ENCODE measurements at regions not wholly inside any gene's neighbourhood (a gene's known extent, or its start where the extent isn't known, plus 50 kb on each side); places are given as distances from the start of the nearest gene placed in this dataset.

GRCh38 chr6:95958686-95959085 is 57.1 kb upstream of the FUT9 start:
- TF ChIP-seq TEAD1 (CRISPR knock-in tag; IDR thresholded peaks at IDR 0.05) (no peak), ZBTB26 (CRISPR knock-in tag; IDR thresholded peaks at IDR 0.05) (no peak), BRD9 (IDR thresholded peaks at IDR 0.05; ENCODE audit: low read depth, partially characterized antibody) (no peak), COPS2 (conservative IDR thresholded peaks at IDR 0.05) (no peak), DIDO1 (tag; IDR thresholded peaks at IDR 0.05; ENCODE audit: low read depth) (no peak), HNRNPL (IDR thresholded peaks at IDR 0.05; ENCODE audit: low read depth, low read length) (no peak), HIVEP1 (CRISPR knock-in tag; IDR thresholded peaks at IDR 0.05) (no peak), TFAP4 (CRISPR knock-in tag; IDR thresholded peaks at IDR 0.05; ENCODE audit: borderline replicate concordance) (no peak), YBX1 (IDR thresholded peaks at IDR 0.05) (no peak), C11orf30 (IDR thresholded peaks at IDR 0.05; ENCODE audit: low read depth) (no peak), ZNF146 (CRISPR knock-in tag; IDR thresholded peaks at IDR 0.05; ENCODE audit: unreplicated experiment) (no peak), CREB1 (IDR thresholded peaks at IDR 0.05) (no peak), CREB1 (CRISPR knock-in tag; IDR thresholded peaks at IDR 0.05) (no peak), BCOR (IDR thresholded peaks at IDR 0.05) (no peak)
- 0% methylated on average over 1 of the region's 1 CpG for WGBS (ENCODE audit: insufficient coverage, low coverage, missing lambda C conversion rate)
- FAIRE-seq = no peak
- ChIA-PET POLR2A (no interaction called here), CTCF (ENCODE audit: low intra/inter-chr PET ratio) (no interaction called here)
- in situ Hi-C loops (cut with MboI) = no loop called here
- Histone ChIP-seq H3K4me2 (ENCODE audit: insufficient read depth, low read length) (no peak overlapping the region), H3K36me3 (ENCODE audit: control insufficient read depth, insufficient read depth, low read length) (no peaks in the 10 kb centered on the region), H2AFZ (ENCODE audit: low read depth, low read length) (no peak overlapping the region), H3K27ac (ENCODE audit: extremely low read depth, low read depth, low read length) (no peak overlapping the region), H3K9me1 (ENCODE audit: control insufficient read depth, insufficient read depth, low read length) (no peaks in the 10 kb centered on the region), H3K4me3 (no peak overlapping the region), H3K27me3 (ENCODE audit: control insufficient read depth in 2 of 2, insufficient read depth in 2 of 2, low read length in 2 of 2) (no peaks in the 10 kb centered on the region), H3K9me3 (replicated peaks; ENCODE audit: control insufficient read depth, insufficient read depth, low read depth, low read length) (no peaks in the 10 kb centered on the region), H3K9ac (ENCODE audit: insufficient read depth in 1 of 2, low read depth in 2 of 2, low read length in 2 of 2) (no peak overlapping the region), H4K20me1 (replicated peaks; ENCODE audit: control insufficient read depth, insufficient read depth, low read length) (no peaks in the 10 kb centered on the region), H3K79me2 (ENCODE audit: control insufficient read depth, insufficient read depth, low read length) (no peaks in the 10 kb centered on the region), H3K4me1 (replicated peaks in 1 of 2; ENCODE audit: control insufficient read depth in 2 of 2, insufficient read depth in 2 of 2, low read length in 2 of 2) (no peaks in the 10 kb centered on the region)
- no TSS peak for BruUV-seq (replicated peaks)
- no peak for ATAC-seq
- DNase-seq (ENCODE audit: extremely low read depth in 1 of 4, low spot score in 3 of 4) = no peak
- intact Hi-C loops (cut with micrococcal nuclease) = no loop called here
